Panc1 (cell line): ENCODE measurements at regions not wholly inside any gene's neighbourhood (a gene's known extent, or its start where the extent isn't known, plus 50 kb on each side); places are given as distances from the start of the nearest gene placed in this dataset.

Source experiments
- CTCF ChIP-seq: fragments of 450-650 bp; IDR thresholded peaks from 2 replicates; pipeline ENCODE4 v1.5.1; 2017; ENCODE audit warnings: mild to moderate bottlenecking
- POLR2AphosphoS5 ChIP-seq: IDR thresholded peaks from 2 replicates; pipeline ENCODE4 v1.6.1; 2012; ENCODE audit warnings: mild to moderate bottlenecking, low read depth, low read length, moderate library complexity
- TCF7L2 ChIP-seq: IDR thresholded peaks from 2 replicates; pipeline ENCODE4 v1.6.1; 2011; ENCODE audit warnings: mild to moderate bottlenecking, low read depth, low read length, inconsistent platforms

- TF ChIP-seq CTCF = no peak
- no peak for TF ChIP-seq TCF7L2
- no peak for TF ChIP-seq POLR2AphosphoS5
These were observed 176.7 kb upstream of the FOXN2 start for GRCh38 chr2:48137829-48138228.
